SU-DHL-6 (cell line): ENCODE measurements at regions not wholly inside any gene's neighbourhood (a gene's known extent, or its start where the extent isn't known, plus 50 kb on each side); places are given as distances from the start of the nearest gene placed in this dataset.
"Not testable (repeated sequence)": the region's sequence is repeated elsewhere in the genome, so short reads cannot be mapped to it uniquely, and the experiment has no call there.

Source experiments
- H2AFZ ChIP-seq: fragments of 200-600 bp; sonication (generic); 2 replicates; pipeline ENCODE4 v1.6.1; 2014; ENCODE audit warnings: low read depth, mild to moderate bottlenecking, moderate library complexity, mixed read lengths, antibody characterized with exemption, low read length; ENCODE audit not compliant: severe bottlenecking
- H3F3A ChIP-seq: fragments of 200-600 bp; shearing (Covaris generic); 2 replicates; pipeline ENCODE4 v1.6.0; 2016; ENCODE audit warnings: antibody characterized with exemption, mild to moderate bottlenecking; ENCODE audit not compliant: insufficient read depth
- H3K27ac ChIP-seq: fragments of 200-600 bp; sonication (generic); 2 replicates; pipeline ENCODE4 v1.5.1; 2016; ENCODE audit warnings: low read depth, mild to moderate bottlenecking, low read length, moderate library complexity, mixed read lengths
- H3K27me3 ChIP-seq: fragments of 200-600 bp; sonication (generic), shearing (Covaris generic); 2 replicates; pipeline ENCODE4 v1.6.0; 2014; ENCODE audit warnings: mild to moderate bottlenecking, low read length
- H3K36me3 ChIP-seq: fragments of 200-600 bp; sonication (generic); 2 replicates; pipeline ENCODE4 v1.6.1; 2014; ENCODE audit warnings: mild to moderate bottlenecking, low read length, mixed read lengths
- H3K4me2 ChIP-seq: fragments of 300-600, 200-600 bp; shearing (Covaris generic), sonication (generic); 2 replicates; pipeline ENCODE4 v1.6.0; 2014; ENCODE audit warnings: low read length, low read depth, mild to moderate bottlenecking; ENCODE audit not compliant: poor library complexity, severe bottlenecking
- H3K4me3 ChIP-seq: fragments of 200-600 bp; sonication (generic); 2 replicates; pipeline ENCODE4 v1.5.1; 2014; ENCODE audit warnings: antibody characterized with exemption, low read length, mild to moderate bottlenecking, mixed read lengths; ENCODE audit not compliant: insufficient read depth, poor library complexity, severe bottlenecking
- H3K79me2 ChIP-seq: fragments of 200-600 bp; sonication (generic); 2 replicates; pipeline ENCODE4 v1.6.1; 2014; ENCODE audit warnings: mild to moderate bottlenecking, low read length, moderate library complexity; ENCODE audit not compliant: insufficient read depth
- H3K9ac ChIP-seq: fragments of 200-600 bp; sonication (generic); 2 replicates; pipeline ENCODE4 v1.7.0; 2014; ENCODE audit warnings: mild to moderate bottlenecking, low read length
- H3K9me2 ChIP-seq: fragments of 200-600 bp; sonication (generic); replicated peaks from 2 replicates; pipeline ENCODE4 v1.6.1; 2014; ENCODE audit warnings: low read length; ENCODE audit not compliant: insufficient read depth
- H3K9me3 ChIP-seq: fragments of 200-600 bp; sonication (generic); 2 replicates; pipeline ENCODE4 v1.6.1; 2014; ENCODE audit warnings: low read length, mixed read lengths; ENCODE audit not compliant: insufficient read depth
- H4K20me1 ChIP-seq: fragments of 200-600 bp; sonication (generic); 2 replicates; pipeline ENCODE4 v1.6.1; 2014; ENCODE audit warnings: low read depth, mild to moderate bottlenecking, antibody characterized with exemption, low read length, moderate library complexity, mixed read lengths
- EZH2phosphoT487 ChIP-seq: fragments of 200-600 bp; sonication (generic), shearing (Covaris generic); conservative IDR thresholded peaks from 2 replicates; pipeline ENCODE4 v1.6.1; 2018; ENCODE audit warnings: mild to moderate bottlenecking, antibody characterized with exemption, low read length, moderate library complexity, mixed read lengths
- TF ChIP-seq, protein P1 (sequence below): fragments of 200-600 bp; sonication (generic); IDR thresholded peaks from one replicate; pipeline ENCODE4 v1.5.1; 2017; ENCODE audit warnings: antibody characterized with exemption, mild to moderate bottlenecking, low read length, moderate library complexity; ENCODE audit not compliant: insufficient read depth, poor library complexity, severe bottlenecking

DNA sequence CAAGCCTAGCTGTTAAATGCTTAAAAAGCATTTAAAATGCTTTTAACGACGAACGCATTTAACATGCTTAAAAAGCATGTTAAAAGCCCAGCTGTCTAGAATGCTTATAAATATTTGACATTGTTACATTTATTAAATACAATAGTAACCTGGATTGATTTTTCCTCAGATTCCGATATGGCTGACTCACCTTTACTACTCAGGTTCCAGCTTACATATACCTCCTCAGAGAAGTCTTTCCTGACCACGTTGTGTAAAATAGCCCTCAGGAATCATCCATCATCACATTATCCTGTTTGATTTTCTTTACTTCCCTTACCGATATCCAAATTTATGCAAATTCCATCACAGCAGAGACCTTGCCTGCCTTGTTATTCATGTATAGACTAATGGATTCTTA, 51.4 kb downstream of the SLC41A2 start:
- Histone ChIP-seq H3K4me3 (no peak overlapping the region), H3K4me2 (no peak overlapping the region), H3K79me2 (no peaks in the 10 kb centered on the region), H3K27me3 (no peaks in the 10 kb centered on the region), H3K9ac (no peak overlapping the region), H3F3A (no peaks in the 10 kb centered on the region), H3K36me3 (0 out of 2 replicates have a peak, but pooled peaks cover 1% of the 10 kb centered on the region), H2AFZ (no peak overlapping the region), H4K20me1 (no peaks in the 10 kb centered on the region), H3K9me2 (no peaks in the 10 kb centered on the region), H3K27ac (no peak overlapping the region), H3K9me3 (no peaks in the 10 kb centered on the region)
- TF ChIP-seq, protein P1, sequence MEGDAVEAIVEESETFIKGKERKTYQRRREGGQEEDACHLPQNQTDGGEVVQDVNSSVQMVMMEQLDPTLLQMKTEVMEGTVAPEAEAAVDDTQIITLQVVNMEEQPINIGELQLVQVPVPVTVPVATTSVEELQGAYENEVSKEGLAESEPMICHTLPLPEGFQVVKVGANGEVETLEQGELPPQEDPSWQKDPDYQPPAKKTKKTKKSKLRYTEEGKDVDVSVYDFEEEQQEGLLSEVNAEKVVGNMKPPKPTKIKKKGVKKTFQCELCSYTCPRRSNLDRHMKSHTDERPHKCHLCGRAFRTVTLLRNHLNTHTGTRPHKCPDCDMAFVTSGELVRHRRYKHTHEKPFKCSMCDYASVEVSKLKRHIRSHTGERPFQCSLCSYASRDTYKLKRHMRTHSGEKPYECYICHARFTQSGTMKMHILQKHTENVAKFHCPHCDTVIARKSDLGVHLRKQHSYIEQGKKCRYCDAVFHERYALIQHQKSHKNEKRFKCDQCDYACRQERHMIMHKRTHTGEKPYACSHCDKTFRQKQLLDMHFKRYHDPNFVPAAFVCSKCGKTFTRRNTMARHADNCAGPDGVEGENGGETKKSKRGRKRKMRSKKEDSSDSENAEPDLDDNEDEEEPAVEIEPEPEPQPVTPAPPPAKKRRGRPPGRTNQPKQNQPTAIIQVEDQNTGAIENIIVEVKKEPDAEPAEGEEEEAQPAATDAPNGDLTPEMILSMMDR = no peak
- TF ChIP-seq EZH2phosphoT487 = no peak

DNA sequence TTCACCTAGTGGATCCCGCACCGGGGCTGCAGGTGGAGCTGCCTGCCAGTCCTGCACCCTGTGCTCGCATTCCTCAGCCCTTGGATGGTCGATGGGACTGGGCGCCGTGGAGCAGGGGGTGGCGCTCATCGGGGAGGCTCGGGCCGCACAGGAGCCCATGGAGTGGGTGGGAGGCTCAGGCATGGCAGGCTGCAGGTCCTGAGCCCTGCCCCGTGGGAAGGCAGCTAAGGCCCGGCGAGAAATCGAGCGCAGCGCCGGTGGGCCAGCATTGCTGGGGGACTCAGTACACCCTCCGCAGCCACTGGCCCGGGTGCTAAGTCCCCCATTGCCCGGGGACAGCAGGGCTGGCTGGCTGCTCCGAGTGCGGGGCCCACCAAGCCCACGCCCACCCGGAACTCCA, 52.6 kb downstream of the SLC41A2 start:
- not testable (repeated sequence) for H3K79me2 ChIP-seq, H3K4me2 ChIP-seq, H3K9ac ChIP-seq, H3K27ac ChIP-seq, H3F3A ChIP-seq, H3K36me3 ChIP-seq, H3K9me3 ChIP-seq, H4K20me1 ChIP-seq, H3K4me3 ChIP-seq, H2AFZ ChIP-seq, H3K9me2 ChIP-seq, H3K27me3 ChIP-seq

DNA sequence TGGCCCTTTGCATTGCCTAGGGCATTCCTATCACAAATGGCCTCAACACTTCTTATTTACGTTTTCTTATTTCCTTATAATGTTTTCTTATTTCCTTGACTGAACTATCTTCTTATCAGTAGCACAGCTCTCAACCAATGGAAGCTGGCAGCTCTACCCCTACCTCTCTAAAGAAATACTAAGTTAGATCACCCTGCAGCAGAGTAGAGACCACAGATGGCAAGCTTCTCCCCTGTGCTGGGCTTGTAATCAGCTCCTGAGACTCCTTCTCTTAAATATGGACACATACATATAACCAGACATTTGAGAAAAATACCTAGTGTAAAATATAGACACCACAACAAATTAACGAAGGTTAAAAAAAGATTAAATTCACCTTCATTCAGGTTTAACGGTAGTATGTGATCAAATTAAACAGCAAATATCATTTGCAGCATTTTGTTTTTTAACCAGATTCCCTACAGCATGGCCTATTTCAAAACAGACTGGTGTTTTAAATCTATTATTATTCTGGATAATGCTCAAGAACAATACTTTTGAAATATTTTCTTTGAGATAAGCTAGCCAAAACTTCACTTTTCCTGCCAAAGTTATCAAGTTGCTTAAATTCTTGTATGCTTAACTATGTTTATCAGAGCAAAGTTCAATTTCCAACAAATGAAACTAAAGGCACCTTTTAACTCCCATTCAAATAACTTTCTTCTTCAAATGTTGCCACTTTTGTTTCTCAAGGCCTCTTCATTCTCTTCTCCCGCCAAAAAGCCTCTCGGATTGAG, 54.3 kb downstream of the SLC41A2 start:
- no peak overlapping the region for H3K4me3 ChIP-seq
- TF ChIP-seq EZH2phosphoT487 = no peak
- TF ChIP-seq, protein P1 = no peak

DNA sequence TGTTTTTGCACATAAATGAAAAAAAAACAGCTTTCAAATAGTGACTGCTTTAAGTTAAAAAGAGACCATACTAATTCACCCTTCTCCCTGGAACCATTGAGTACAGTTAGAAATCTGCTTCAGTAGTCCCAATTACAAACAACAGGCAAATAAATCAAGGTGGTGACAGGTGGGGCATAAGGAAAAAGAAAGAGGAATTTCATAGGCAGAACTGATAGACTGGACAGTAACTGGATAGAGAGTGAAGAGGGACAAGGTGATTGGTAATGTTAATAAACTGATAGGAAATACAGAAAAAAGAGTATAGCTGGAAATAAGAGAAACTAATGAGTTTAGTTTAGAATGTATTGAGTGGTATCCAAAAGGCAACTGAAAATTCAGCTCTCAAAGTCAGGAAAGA, 56.0 kb downstream of the SLC41A2 start:
- TF ChIP-seq EZH2phosphoT487 = no peak
- TF ChIP-seq, protein P1 = no peak
- Histone ChIP-seq H3K4me3 (no peak overlapping the region), H3K9me3 (no peaks in the 10 kb centered on the region)

More for the DNA sequence above, 54.3 kb downstream of the SLC41A2 start:
- H4K20me1 ChIP-seq = no peaks in the 10 kb centered on the region
- H3F3A ChIP-seq = no peaks in the 10 kb centered on the region
- no peaks in the 10 kb centered on the region for H3K27me3 ChIP-seq
- H3K36me3 ChIP-seq = 0 out of 2 replicates have a peak, but pooled peaks cover 3% of the 10 kb centered on the region
- H3K79me2 ChIP-seq = no peaks in the 10 kb centered on the region
- H3K9me2 ChIP-seq = no peaks in the 10 kb centered on the region
- H3K27ac ChIP-seq = no peak overlapping the region
- H3K9me3 ChIP-seq = no peaks in the 10 kb centered on the region
- no peak overlapping the region for H2AFZ ChIP-seq
- no peak overlapping the region for H3K4me2 ChIP-seq
- no peak overlapping the region for H3K9ac ChIP-seq

More for the DNA sequence above, 56.0 kb downstream of the SLC41A2 start:
- H3K79me2 ChIP-seq = no peaks in the 10 kb centered on the region
- no peaks in the 10 kb centered on the region for H3F3A ChIP-seq
- no peak overlapping the region for H2AFZ ChIP-seq
- no peak overlapping the region for H3K9ac ChIP-seq
- no peaks in the 10 kb centered on the region for H3K9me2 ChIP-seq
- no peak overlapping the region for H3K27ac ChIP-seq
- no peak overlapping the region for H3K4me2 ChIP-seq
- H3K27me3 ChIP-seq = no peaks in the 10 kb centered on the region
- 0 out of 2 replicates have a peak, but pooled peaks cover 3% of the 10 kb centered on the region for H3K36me3 ChIP-seq
- no peaks in the 10 kb centered on the region for H4K20me1 ChIP-seq
